ENCODE measurements at regions not wholly inside any gene's neighbourhood (a gene's known extent, or its start where the extent isn't known, plus 50 kb on each side); places are given as distances from the start of the nearest gene placed in this dataset.

- no TSS peak for BruUV-seq (replicated peaks)
- in situ Hi-C loops (cut with HindIII; ENCODE audit: low pct_unique_long_range_greater_than_20kb, low sequenced_read_pairs) = no loop called here
- Histone ChIP-seq H3K36me3 (ENCODE audit: control insufficient read depth, insufficient read depth, low read length) (no peaks in the 10 kb centered on the region), H3K4me1 (ENCODE audit: control insufficient read depth, insufficient read depth, low read length) (no peaks in the 10 kb centered on the region), H3K27me3 (ENCODE audit: control insufficient read depth, insufficient read depth, low read length) (no peaks in the 10 kb centered on the region), H3K27ac (ENCODE audit: low read length) (no peak overlapping the region), H3K4me3 (ENCODE audit: low read depth in 2 of 2, low read length in 2 of 2) (no peak overlapping the region), H3K9me3 (ENCODE audit: control insufficient read depth, insufficient read depth, low read depth, low read length) (no peaks in the 10 kb centered on the region)
- TF ChIP-seq, protein P1, sequence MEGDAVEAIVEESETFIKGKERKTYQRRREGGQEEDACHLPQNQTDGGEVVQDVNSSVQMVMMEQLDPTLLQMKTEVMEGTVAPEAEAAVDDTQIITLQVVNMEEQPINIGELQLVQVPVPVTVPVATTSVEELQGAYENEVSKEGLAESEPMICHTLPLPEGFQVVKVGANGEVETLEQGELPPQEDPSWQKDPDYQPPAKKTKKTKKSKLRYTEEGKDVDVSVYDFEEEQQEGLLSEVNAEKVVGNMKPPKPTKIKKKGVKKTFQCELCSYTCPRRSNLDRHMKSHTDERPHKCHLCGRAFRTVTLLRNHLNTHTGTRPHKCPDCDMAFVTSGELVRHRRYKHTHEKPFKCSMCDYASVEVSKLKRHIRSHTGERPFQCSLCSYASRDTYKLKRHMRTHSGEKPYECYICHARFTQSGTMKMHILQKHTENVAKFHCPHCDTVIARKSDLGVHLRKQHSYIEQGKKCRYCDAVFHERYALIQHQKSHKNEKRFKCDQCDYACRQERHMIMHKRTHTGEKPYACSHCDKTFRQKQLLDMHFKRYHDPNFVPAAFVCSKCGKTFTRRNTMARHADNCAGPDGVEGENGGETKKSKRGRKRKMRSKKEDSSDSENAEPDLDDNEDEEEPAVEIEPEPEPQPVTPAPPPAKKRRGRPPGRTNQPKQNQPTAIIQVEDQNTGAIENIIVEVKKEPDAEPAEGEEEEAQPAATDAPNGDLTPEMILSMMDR (IDR thresholded peaks at IDR 0.05) = no peak
- no peak for TF ChIP-seq POLR2AphosphoS5 (IDR thresholded peaks at IDR 0.05; ENCODE audit: low read depth, low read length)
- intact Hi-C loops (cut with micrococcal nuclease; ENCODE audit: unreplicated experiment) = no loop called here
- DNase-seq (ENCODE audit: low read depth, low spot score) (no peak), ATAC-seq (no peak)
- POLR2A ChIA-PET = no interaction called here
- CTCF ChIA-PET = no interaction called here
Measured at GRCh38 chr2:21230140-21230539, 106.4 kb downstream of the TDRD15 start.

DNA sequence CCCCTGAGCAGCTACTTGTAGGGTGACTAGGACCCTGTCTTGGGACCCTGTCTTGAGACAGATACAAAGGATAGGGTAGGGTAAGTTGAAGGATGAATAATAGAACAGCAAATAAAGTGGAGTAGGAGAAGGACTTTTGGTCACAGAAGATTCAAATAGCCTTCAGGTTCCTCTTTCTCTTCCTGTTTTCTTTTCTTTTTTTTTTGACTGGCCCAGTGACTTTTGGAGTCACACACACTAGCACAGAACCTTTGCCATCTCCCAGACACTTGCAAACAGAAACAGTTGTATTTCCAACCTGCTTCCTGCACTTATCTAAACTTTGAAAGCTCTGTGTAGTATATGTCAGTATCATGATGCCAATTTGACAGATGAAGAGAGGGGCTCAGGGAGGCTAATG is 108.2 kb downstream of the TDRD15 start:
- no peak overlapping the region for H3K4me3 ChIP-seq (ENCODE audit: low read depth in 2 of 2, low read length in 2 of 2)
- no peak overlapping the region for H3K27ac ChIP-seq (ENCODE audit: low read length)
- ATAC-seq (no peak), DNase-seq (ENCODE audit: low read depth, low spot score) (no peak)
- H3K36me3 ChIP-seq (ENCODE audit: control insufficient read depth, insufficient read depth, low read length) = no peaks in the 10 kb centered on the region; the same call in 1 of the 2 replicates
- BruUV-seq (replicated peaks) = no TSS peak
- ChIA-PET CTCF (no interaction called here), POLR2A (no interaction called here)
- no peaks in the 10 kb centered on the region for H3K9me3 ChIP-seq (ENCODE audit: control insufficient read depth, insufficient read depth, low read depth, low read length)
- H3K27me3 ChIP-seq (ENCODE audit: control insufficient read depth, insufficient read depth, low read length) = no peaks in the 10 kb centered on the region
- no peaks in the 10 kb centered on the region for H3K4me1 ChIP-seq (ENCODE audit: control insufficient read depth, insufficient read depth, low read length)
- intact Hi-C loops (cut with micrococcal nuclease; ENCODE audit: unreplicated experiment) = no loop called here
- in situ Hi-C loops (cut with HindIII; ENCODE audit: low pct_unique_long_range_greater_than_20kb, low sequenced_read_pairs) = no loop called here
- TF ChIP-seq, protein P1 (IDR thresholded peaks at IDR 0.05) = no peak
- TF ChIP-seq POLR2AphosphoS5 (IDR thresholded peaks at IDR 0.05; ENCODE audit: low read depth, low read length) (no peak), TCF7L2 (IDR thresholded peaks at IDR 0.05; ENCODE audit: low read depth, low read length) (no peak), SIN3A (IDR thresholded peaks at IDR 0.05; ENCODE audit: borderline replicate concordance, insufficient read depth, low read depth, low read length) (no peak)
- TF ChIP-seq, protein P2, sequence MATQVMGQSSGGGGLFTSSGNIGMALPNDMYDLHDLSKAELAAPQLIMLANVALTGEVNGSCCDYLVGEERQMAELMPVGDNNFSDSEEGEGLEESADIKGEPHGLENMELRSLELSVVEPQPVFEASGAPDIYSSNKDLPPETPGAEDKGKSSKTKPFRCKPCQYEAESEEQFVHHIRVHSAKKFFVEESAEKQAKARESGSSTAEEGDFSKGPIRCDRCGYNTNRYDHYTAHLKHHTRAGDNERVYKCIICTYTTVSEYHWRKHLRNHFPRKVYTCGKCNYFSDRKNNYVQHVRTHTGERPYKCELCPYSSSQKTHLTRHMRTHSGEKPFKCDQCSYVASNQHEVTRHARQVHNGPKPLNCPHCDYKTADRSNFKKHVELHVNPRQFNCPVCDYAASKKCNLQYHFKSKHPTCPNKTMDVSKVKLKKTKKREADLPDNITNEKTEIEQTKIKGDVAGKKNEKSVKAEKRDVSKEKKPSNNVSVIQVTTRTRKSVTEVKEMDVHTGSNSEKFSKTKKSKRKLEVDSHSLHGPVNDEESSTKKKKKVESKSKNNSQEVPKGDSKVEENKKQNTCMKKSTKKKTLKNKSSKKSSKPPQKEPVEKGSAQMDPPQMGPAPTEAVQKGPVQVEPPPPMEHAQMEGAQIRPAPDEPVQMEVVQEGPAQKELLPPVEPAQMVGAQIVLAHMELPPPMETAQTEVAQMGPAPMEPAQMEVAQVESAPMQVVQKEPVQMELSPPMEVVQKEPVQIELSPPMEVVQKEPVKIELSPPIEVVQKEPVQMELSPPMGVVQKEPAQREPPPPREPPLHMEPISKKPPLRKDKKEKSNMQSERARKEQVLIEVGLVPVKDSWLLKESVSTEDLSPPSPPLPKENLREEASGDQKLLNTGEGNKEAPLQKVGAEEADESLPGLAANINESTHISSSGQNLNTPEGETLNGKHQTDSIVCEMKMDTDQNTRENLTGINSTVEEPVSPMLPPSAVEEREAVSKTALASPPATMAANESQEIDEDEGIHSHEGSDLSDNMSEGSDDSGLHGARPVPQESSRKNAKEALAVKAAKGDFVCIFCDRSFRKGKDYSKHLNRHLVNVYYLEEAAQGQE (IDR thresholded peaks at IDR 0.05; ENCODE audit: insufficient read depth in 1 of 2, low read depth in 2 of 2, low read length in 1 of 2) = no peak

- no peaks in the 10 kb centered on the region for H3K9me3 ChIP-seq (ENCODE audit: control insufficient read depth, insufficient read depth, low read depth, low read length)
- intact Hi-C loops (cut with micrococcal nuclease; ENCODE audit: unreplicated experiment) = no loop called here
- ChIA-PET CTCF (no interaction called here), POLR2A (no interaction called here)
- H3K4me3 ChIP-seq (ENCODE audit: low read depth in 2 of 2, low read length in 2 of 2) = no peak overlapping the region
- in situ Hi-C loops (cut with HindIII; ENCODE audit: low pct_unique_long_range_greater_than_20kb, low sequenced_read_pairs) = no loop called here
- no peak for DNase-seq (ENCODE audit: low read depth, low spot score)
- no peak for ATAC-seq
- no peaks in the 10 kb centered on the region; the same call in 1 of the 2 replicates for H3K36me3 ChIP-seq (ENCODE audit: control insufficient read depth, insufficient read depth, low read length)
- H3K4me1 ChIP-seq (ENCODE audit: control insufficient read depth, insufficient read depth, low read length) = no peaks in the 10 kb centered on the region
- no peak overlapping the region for H3K27ac ChIP-seq (ENCODE audit: low read length)
- BruUV-seq (replicated peaks) = no TSS peak
- no peaks in the 10 kb centered on the region for H3K27me3 ChIP-seq (ENCODE audit: control insufficient read depth, insufficient read depth, low read length)
- TF ChIP-seq TCF7L2 (IDR thresholded peaks at IDR 0.05; ENCODE audit: low read depth, low read length) (no peak), POLR2AphosphoS5 (IDR thresholded peaks at IDR 0.05; ENCODE audit: low read depth, low read length) (no peak), SIN3A (IDR thresholded peaks at IDR 0.05; ENCODE audit: borderline replicate concordance, insufficient read depth, low read depth, low read length) (no peak)
- TF ChIP-seq, protein P1 (IDR thresholded peaks at IDR 0.05) = no peak
- TF ChIP-seq, protein P2 (IDR thresholded peaks at IDR 0.05; ENCODE audit: insufficient read depth in 1 of 2, low read depth in 2 of 2, low read length in 1 of 2) = no peak
Measured at GRCh38 chr2:21233194-21233593, 109.4 kb downstream of the TDRD15 start.

Data from Panc1 (cell line).